Forelimb muscle (tissue), 1 donor: ENCODE measurements at regions not wholly inside any gene's neighbourhood (a gene's known extent, or its start where the extent isn't known, plus 50 kb on each side); places are given as distances from the start of the nearest gene placed in this dataset.

Experiments used
- DNase-seq: peaks from one replicate; pipeline ENCODE4 v3.0.0-alpha.2; 2013; ENCODE audit warnings: low read depth

- DNase-seq = no peak
These were observed 158.9 kb upstream of the EGFLAM start for GRCh38 chr5:38099205-38100168.

- no peak for DNase-seq
These were observed 163.5 kb upstream of the EGFLAM start for GRCh38 chr5:38094889-38095288.

DNA sequence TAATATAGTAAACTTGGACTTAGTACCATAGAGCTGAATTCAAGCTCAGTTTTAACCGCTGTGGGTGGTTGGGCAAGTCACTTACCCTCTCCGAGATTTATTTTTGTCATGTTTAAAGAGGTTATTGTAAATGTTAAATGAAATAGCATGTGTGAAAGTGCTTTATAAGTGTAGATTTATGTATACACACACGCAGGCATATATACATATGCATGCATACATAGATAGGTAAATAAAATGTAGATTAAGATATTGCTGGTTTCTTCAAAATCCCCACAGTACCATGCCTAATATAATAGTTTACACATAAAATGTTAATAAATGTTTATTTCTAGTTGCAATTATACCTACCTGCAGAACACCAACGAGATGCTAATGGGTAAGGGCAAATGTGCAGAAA, 164.5 kb upstream of the EGFLAM start:
- DNase-seq = no peak

DNA sequence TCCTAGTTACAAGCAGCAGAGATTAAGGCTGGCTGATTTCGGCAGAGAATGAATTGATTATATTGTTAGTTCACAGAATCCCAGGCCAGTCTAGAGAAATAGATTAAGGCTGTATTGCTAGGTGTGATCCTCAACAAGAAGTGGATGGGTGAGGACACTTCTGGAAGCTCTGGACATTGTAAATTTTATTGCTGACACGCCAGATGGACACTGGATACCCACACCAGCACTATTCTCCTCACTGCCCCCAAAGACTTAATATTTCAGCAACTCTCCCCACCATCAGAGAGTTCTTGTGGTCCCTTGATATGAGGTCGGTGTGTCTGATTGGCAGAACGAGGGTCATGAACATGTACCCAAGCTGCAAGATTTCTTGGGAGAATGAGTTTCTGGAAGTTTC, 171.6 kb upstream of the EGFLAM start:
- DNase-seq = no peak

- no peak for DNase-seq
These were observed 178.5 kb upstream of the EGFLAM start for GRCh38 chr5:38079620-38080402.

GRCh38 chr5:38078161-38078560, 180.2 kb upstream of the EGFLAM start:
- DNase-seq = no peak

GRCh38 chr5:38077652-38078051, 180.7 kb upstream of the EGFLAM start:
- DNase-seq = no peak

GRCh38 chr5:38071831-38072694, 186.3 kb upstream of the EGFLAM start:
- DNase-seq = peak; percentile 32

GRCh38 chr5:38070304-38070950, 187.9 kb upstream of the EGFLAM start:
- DNase-seq = no peak

DNA sequence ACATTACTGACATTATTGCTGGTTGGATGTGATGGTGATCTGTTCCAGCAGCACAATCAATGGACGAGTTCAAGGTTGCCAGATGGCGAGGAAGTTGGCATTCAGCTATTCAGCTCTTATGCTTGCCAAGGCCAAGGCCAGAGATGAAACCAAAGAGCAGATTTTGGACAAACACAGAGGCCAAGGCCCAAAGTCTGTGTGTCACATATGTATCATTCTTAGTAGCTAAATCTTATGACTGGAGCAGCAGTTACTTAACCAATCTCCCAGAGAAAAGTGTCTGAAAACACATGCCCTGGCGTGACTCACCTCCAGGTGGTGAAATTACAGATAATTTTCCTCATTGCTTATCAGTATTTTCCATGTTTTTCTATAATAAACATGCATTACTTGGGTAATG, 189.0 kb upstream of the EGFLAM start:
- DNase-seq = no peak

- no peak for DNase-seq
These were observed 198.0 kb upstream of the EGFLAM start for GRCh38 chr5:38060354-38060753.

DNA sequence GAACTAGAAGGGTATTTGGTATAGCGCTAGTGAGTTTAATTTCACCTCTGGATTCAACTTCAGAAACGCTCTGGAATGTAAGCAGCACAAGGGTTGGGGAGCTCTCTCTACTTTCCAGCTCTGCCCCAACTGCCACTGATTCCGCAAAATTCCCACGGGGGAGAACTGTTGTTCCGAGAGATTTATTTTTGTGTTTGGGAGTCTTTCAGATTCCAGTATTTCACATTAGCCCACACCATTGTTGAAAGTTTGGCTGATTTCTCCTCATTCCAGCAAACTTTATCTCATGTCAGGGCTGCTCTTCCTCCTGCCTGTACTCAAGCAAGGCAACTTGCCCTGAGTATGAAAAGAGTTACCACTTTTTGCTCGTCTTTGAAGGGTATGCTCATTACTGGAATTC, 198.5 kb upstream of the EGFLAM start:
- no peak for DNase-seq

- DNase-seq = no peak
These were observed 206.4 kb upstream of the EGFLAM start for GRCh38 chr5:38051711-38052511.

- DNase-seq = no peak
These were observed 208.6 kb upstream of the GDNF start for GRCh38 chr5:38048400-38048799.

DNA sequence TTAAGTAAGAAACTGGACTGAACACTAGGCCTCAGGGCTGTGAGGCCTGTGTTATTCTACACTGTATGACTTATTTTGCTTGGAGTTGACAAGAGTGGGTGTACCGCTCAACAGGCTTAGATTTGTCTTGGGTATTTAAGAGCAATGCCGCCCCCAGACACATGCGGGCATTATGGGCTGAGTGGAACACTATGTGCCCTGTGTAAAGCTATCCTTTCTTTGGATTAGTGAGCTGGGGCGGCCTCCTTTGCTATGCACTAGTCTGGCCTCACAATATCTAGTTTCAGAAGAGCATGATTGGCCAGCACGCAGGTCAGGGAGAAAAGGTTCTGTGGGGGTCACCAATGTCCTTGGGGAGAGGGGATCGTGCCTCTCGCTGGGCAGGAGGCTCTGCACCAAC, 206.3 kb upstream of the GDNF start:
- no peak for DNase-seq

DNA sequence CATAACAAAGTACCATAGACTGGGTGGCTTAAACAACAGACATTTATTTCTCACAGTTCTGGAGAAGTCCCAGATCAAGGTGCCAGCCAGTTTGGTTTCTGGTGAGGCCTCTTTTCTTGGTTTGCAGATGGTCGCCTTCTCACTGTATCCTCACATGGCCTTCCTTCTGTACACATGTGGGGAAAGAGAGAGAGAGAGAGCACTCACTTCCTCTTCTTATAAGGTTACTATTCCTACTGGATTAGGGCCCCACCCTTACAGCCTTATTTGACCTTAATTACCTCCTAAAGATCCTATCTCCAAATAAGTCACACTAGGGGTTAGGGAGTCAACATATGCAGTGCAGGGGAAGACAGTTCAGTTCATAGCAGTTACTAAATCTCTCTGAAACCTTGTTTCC, 205.6 kb upstream of the GDNF start:
- DNase-seq = no peak

GRCh38 chr5:38039826-38040225, 200.0 kb upstream of the GDNF start:
- DNase-seq = no peak

GRCh38 chr5:38039091-38039490, 199.2 kb upstream of the GDNF start:
- no peak for DNase-seq

DNA sequence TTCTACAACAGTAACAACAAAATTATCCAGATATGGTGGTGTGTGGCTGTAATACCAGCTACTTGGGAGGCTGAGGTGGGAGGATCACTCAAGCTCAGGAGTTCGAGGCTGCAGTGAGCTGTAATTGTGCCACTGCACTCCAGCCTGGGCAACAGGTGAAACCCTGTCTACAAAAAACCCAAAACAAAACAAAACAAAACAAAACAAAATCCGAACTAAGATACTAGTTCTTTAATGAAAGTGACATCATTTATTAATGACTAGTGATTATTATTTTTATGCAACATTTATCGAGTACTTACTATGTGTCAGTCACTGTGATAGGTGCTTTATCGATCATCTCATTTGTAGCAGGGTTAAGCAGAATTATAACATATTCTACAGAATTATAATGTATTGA, 196.9 kb upstream of the GDNF start:
- DNase-seq = no peak

GRCh38 chr5:38032149-38032548, 192.3 kb upstream of the GDNF start:
- DNase-seq = no peak

GRCh38 chr5:38031304-38031703, 191.5 kb upstream of the GDNF start:
- DNase-seq = no peak
